Adrenal gland (tissue), 9 donors: ENCODE measurements at regions not wholly inside any gene's neighbourhood (a gene's known extent, or its start where the extent isn't known, plus 50 kb on each side); places are given as distances from the start of the nearest gene placed in this dataset.

Experiments used
- DNase-seq, 7 donors: peaks; one replicate each; pipeline ENCODE4 v3.0.0-alpha.2; 2019 to 2020
- H3K27ac ChIP-seq, 5 donors: fragments of 200-600 bp; sonication (generic) in 4 of 5; 1 replicate in 3 of 5; 2 replicates in 2 of 5; pipeline versions ENCODE4 v1.5.1 to v1.8.0; 2016 to 2020; ENCODE audit warnings: mild to moderate bottlenecking in 1 of 5
- H3K27me3 ChIP-seq: fragments of 200-600 bp; 2 replicates; pipeline ENCODE4 v1.8.0; 2021
- H3K36me3 ChIP-seq, 2 donors: fragments of 200-600 bp; replicated peaks in 1 of 2; 1 replicate in 1 of 2; 2 replicates in 1 of 2; pipeline versions ENCODE4 v1.5.1 to v1.8.0; 2018 to 2022
- H3K4me1 ChIP-seq, 2 donors: fragments of 200-600 bp; replicated peaks in 1 of 2; 1 replicate in 1 of 2; 2 replicates in 1 of 2; pipeline versions ENCODE4 v1.5.1 to v1.8.0; 2018 to 2021
- H3K4me3 ChIP-seq, 4 donors: fragments of 200-600 bp; sonication (generic) in 3 of 4; one replicate each; pipeline ENCODE4 v1.5.1; 2016 to 2018
- H3K9me3 ChIP-seq, 3 donors: fragments of 200-600 bp; sonication (generic) in 1 of 3; replicated peaks in 1 of 3; 1 replicate in 2 of 3; 2 replicates in 1 of 3; pipeline versions ENCODE4 v1.5.1 to v1.8.0; 2016 to 2021
- POLR2A ChIP-seq, 2 donors: fragments of 450-650 bp; IDR thresholded peaks; one replicate each; pipeline ENCODE4 v1.6.1; 2017; ENCODE audit warnings: antibody characterized with exemption in 2 of 2, mild to moderate bottlenecking in 2 of 2, moderate library complexity in 1 of 2
- WGBS, 4 donors: extraction: QIAGEN DNeasy Blood & Tissue Kit in 2 of 4; methylation state at CpG; one replicate each; pipeline versions ENCODE4 v1.1.5 to v1.1.7; 2013 to 2017; 5-methylcytosine and 5-hydroxymethylcytosine counted together
- intact Hi-C, 2 donors: fragments of 100-400 bp; cut with DNase I; formaldehyde crosslinking; loops; one replicate each; pipeline versions ENCODE4 v1.14.1 to v1.15.0; 2022 to 2023
- TF ChIP-seq, protein P1 (sequence below), 6 experiments: fragments of 450-650 bp in 4 of 6; fragments of 200-600 bp in 2 of 6; sonication (generic) in 1 of 6; IDR thresholded peaks; 1 replicate in 5 of 6; 2 replicates in 1 of 6; pipeline versions ENCODE4 v1.5.1 to v1.8.0; 2016 to 2021; ENCODE audit warnings: antibody characterized with exemption in 6 of 6, mild to moderate bottlenecking in 2 of 6, moderate library complexity in 1 of 6
- donor health status: healthy with polysubstance abuse.
- donor health status: Bipolar disorder and iron deficiency.
- donor health status: DM: yes; HTN: yes; CAD: no.
- donor health status: DM: no; HTN: no; CAD: no.
- donor health status: DM: no; HTN: no; CAD: no.

DNA sequence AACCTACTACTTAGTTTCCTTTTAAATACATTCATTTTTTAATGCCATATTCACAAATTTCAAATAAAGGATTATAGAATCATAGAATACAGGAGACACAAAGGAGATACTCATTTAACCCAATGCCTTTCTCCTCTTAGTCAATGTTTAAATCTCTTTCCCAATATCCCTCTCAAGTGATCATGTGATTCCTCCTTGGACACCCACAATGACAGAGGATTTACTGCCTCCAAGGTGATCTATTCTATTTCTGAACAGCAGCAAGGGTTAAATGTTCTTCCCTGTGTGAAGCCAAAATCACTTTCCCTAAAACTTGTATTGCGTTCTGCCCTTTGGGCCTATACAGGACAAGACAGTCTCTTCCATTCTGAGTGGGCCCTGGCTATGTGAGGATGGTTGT lies 73.3 kb upstream of the PICALM start:
- H3K27me3 ChIP-seq = no peaks in the 10 kb centered on the region
- no peaks in the 10 kb centered on the region for H3K9me3 ChIP-seq
- H3K36me3 ChIP-seq = no peaks in the 10 kb centered on the region
- H3K4me1 ChIP-seq = no peaks in the 10 kb centered on the region
- intact Hi-C loops = no loop called here
- no peak for TF ChIP-seq POLR2A (IDR thresholded peaks at IDR 0.05)
- TF ChIP-seq, protein P1, sequence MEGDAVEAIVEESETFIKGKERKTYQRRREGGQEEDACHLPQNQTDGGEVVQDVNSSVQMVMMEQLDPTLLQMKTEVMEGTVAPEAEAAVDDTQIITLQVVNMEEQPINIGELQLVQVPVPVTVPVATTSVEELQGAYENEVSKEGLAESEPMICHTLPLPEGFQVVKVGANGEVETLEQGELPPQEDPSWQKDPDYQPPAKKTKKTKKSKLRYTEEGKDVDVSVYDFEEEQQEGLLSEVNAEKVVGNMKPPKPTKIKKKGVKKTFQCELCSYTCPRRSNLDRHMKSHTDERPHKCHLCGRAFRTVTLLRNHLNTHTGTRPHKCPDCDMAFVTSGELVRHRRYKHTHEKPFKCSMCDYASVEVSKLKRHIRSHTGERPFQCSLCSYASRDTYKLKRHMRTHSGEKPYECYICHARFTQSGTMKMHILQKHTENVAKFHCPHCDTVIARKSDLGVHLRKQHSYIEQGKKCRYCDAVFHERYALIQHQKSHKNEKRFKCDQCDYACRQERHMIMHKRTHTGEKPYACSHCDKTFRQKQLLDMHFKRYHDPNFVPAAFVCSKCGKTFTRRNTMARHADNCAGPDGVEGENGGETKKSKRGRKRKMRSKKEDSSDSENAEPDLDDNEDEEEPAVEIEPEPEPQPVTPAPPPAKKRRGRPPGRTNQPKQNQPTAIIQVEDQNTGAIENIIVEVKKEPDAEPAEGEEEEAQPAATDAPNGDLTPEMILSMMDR (IDR thresholded peaks at IDR 0.05) = no peak
- peak overlapping the region in 1 of 5 donors; percentile 36 for H3K27ac ChIP-seq
- WGBS, 4 donors = 96 to 100% (median 99%) methylated on average over 1 of the region's 1 CpG
- no peak overlapping the region for H3K4me3 ChIP-seq
- DNase-seq = no peak

DNA sequence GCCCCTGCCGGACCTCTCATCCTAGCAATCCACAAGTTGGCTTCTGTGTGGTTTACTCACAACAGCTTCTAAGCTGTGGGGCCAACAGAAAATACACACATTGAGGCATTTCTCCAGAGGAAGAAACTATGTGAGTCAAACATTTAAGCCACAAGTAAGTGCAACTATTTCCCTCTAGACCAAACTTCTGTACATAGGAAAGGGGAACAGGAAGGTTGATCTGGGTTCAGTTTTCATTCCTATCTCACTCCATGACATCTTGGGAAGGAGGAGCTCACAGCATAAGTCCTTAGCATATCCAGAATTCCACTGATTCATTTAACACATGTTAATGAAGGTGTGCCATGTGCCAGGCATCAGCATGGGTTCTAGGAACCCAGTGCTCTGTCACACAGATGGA lies 72.8 kb upstream of the PICALM start:
- no peak for TF ChIP-seq POLR2A (IDR thresholded peaks at IDR 0.05)
- TF ChIP-seq, protein P1 (IDR thresholded peaks at IDR 0.05) = no peak
- 60 to 86% (median 80%) methylated on average over 1 of the region's 1 CpG for WGBS, 4 donors
- Histone ChIP-seq H3K9me3 (no peaks in the 10 kb centered on the region), H3K27ac (peak overlapping the region in 1 of 5 donors; percentile 27), H3K36me3 (no peaks in the 10 kb centered on the region), H3K4me1 (no peaks in the 10 kb centered on the region), H3K27me3 (no peaks in the 10 kb centered on the region), H3K4me3 (no peak overlapping the region)
- no peak for DNase-seq
- intact Hi-C loops = no loop called here

DNA sequence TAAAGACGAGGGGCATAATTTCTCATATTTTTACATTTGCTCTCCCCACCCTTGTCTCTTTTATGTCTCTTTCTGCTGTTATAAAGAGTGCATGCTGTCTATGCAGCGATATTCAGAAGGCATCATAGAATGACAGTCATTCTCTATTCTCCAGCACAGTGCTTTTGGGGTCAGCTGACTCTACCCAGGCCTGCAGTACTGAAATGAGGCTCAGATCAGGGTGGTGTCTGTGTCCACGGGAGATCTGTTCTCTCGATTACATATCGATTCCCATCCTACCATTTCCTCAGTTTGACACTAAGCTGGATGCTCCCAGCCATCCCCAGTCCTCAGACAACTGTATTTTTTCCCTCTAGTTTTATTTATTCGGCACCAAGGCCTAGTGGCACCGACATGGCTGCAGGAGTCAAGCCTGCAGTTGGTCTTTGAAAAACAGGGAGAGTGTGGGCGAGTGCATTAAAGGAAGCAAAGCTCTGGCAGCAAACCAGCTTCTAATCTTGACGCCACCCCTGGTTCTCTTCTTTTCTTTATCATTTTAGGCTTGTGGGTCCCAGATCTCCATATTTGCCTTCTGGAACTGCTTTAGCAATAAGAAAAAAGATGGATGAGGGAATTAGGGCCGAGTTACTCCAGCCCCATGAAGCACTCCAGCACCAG lies 71.6 kb upstream of the PICALM start:
- H3K27me3 ChIP-seq = no peaks in the 10 kb centered on the region
- H3K27ac ChIP-seq = peak overlapping the region in 1 of 5 donors; percentile 27
- WGBS, 4 donors = 76 to 81% (median 78%) methylated on average over 10 of the region's 10 CpGs
- TF ChIP-seq POLR2A (IDR thresholded peaks at IDR 0.05) = no peak
- intact Hi-C loops = no loop called here
- no peak for DNase-seq
- no peaks in the 10 kb centered on the region for H3K4me1 ChIP-seq
- no peaks in the 10 kb centered on the region for H3K9me3 ChIP-seq
- H3K4me3 ChIP-seq = no peak overlapping the region
- no peaks in the 10 kb centered on the region for H3K36me3 ChIP-seq

DNA sequence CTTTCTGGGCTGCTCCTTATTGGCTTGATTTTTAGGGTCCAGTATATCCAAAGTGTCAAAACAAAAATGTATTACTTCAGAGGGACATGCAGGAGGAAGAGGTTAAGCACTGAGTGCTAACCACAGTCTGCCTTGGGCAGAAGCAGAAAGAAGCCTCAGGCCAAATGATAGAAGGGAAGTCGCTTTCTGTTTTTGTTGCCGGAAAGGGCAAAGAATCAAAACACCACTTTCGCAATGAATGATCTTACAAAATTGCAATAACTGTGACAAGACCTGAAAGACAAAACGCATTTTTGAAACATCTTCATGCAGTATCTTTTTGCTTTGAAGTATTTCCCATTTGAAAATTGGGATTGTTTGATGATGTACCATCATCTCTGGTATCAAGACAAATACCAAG lies 70.1 kb upstream of the PICALM start:
- 63 to 78% (median 72%) methylated on average over 4 of the region's 4 CpGs for WGBS, 4 donors
- Histone ChIP-seq H3K9me3 (no peaks in the 10 kb centered on the region), H3K4me3 (no peak overlapping the region), H3K36me3 (no peaks in the 10 kb centered on the region), H3K27ac (peak overlapping the region in 1 of 5 donors; percentile 24), H3K27me3 (no peaks in the 10 kb centered on the region), H3K4me1 (no peaks in the 10 kb centered on the region)
- intact Hi-C loops = no loop called here
- DNase-seq = peak in 2 of 7 donors; percentile 21 to 28
- TF ChIP-seq, protein P1 (IDR thresholded peaks at IDR 0.05) = no peak
- no peak for TF ChIP-seq POLR2A (IDR thresholded peaks at IDR 0.05)

DNA sequence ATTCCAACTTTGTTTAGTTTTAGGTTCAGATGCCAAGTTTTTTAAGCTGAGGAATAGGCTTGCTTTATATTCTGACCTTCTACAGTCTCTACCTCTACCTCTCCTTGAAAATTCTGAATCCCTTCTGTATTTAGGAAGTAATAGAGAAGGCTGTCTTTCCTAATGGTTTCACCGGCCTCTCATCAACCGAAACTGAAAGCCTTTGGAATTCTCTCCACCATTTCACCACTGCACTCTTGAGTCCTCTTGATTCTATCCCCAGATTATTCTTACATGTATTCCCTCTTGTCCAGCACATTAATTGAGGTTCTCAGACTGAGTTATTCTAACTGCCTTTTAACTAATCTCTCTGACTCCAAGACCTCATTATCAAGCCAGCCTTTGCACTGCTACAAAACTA lies 67.7 kb upstream of the PICALM start:
- no peak overlapping the region for H3K4me3 ChIP-seq
- H3K27me3 ChIP-seq = no peaks in the 10 kb centered on the region
- H3K9me3 ChIP-seq = no peaks in the 10 kb centered on the region
- no peak for DNase-seq
- no peaks in the 10 kb centered on the region for H3K4me1 ChIP-seq
- no peak for TF ChIP-seq POLR2A (IDR thresholded peaks at IDR 0.05)
- TF ChIP-seq, protein P1 (IDR thresholded peaks at IDR 0.05) = no peak
- intact Hi-C loops = no loop called here
- H3K27ac ChIP-seq = no peak overlapping the region
- 69 to 88% (median 76%) methylated on average over 2 of the region's 2 CpGs for WGBS, 4 donors
- no peaks in the 10 kb centered on the region for H3K36me3 ChIP-seq
